SK-N-SH (cell line): ENCODE measurements at regions not wholly inside any gene's neighbourhood (a gene's known extent, or its start where the extent isn't known, plus 50 kb on each side); places are given as distances from the start of the nearest gene placed in this dataset.
"Not testable (repeated sequence)": the region's sequence is repeated elsewhere in the genome, so short reads cannot be mapped to it uniquely, and the experiment has no call there.

Experiments used
- EP300 ChIP-seq, 2 experiments: IDR thresholded peaks; 2 replicates each; pipeline versions ENCODE4 v1.4.0 to v1.6.1; 2012; ENCODE audit warnings: borderline replicate concordance in 1 of 2, low read depth in 1 of 2, low read length in 1 of 2
- EZH2phosphoT487 ChIP-seq: fragments of 200-600 bp; sonication (generic); IDR thresholded peaks from 2 replicates; pipeline ENCODE4 v1.6.1; 2017; ENCODE audit warnings: low read depth, mixed run types, mild to moderate bottlenecking, antibody characterized with exemption, moderate library complexity, borderline replicate concordance
- GATA2 ChIP-seq: sonication (generic); formaldehyde crosslinking; IDR thresholded peaks from 2 replicates; pipeline ENCODE4 v1.5.0; 2020; ENCODE audit warnings: mild to moderate bottlenecking, missing genetic modification reagents
- NFIC ChIP-seq: IDR thresholded peaks from 2 replicates; pipeline ENCODE4 v1.4.0; 2012; ENCODE audit warnings: borderline replicate concordance
- POLR2AphosphoS5 ChIP-seq: IDR thresholded peaks from 2 replicates; pipeline ENCODE4 v1.6.1; 2012; ENCODE audit warnings: low read depth, low read length
- RAD21 ChIP-seq: IDR thresholded peaks from 2 replicates; pipeline ENCODE4 v1.6.1; 2012; ENCODE audit warnings: mild to moderate bottlenecking, low read length
- TAF1 ChIP-seq: IDR thresholded peaks from 2 replicates; pipeline ENCODE4 v1.6.1; 2012; ENCODE audit warnings: low read depth, mild to moderate bottlenecking, low read length, moderate library complexity, borderline replicate concordance
- TF ChIP-seq, protein P1 (sequence below): fragments of 150-350 bp; IDR thresholded peaks from 2 replicates; pipeline ENCODE4 v1.6.1; 2017; ENCODE audit warnings: antibody characterized with exemption, low read length, low read depth, borderline replicate concordance
- TF ChIP-seq, protein P2 (sequence below): fragments of 200-600 bp; sonication (generic); IDR thresholded peaks from 2 replicates; pipeline ENCODE4 v1.6.1; 2017; ENCODE audit warnings: antibody characterized with exemption, mild to moderate bottlenecking, moderate library complexity
- TF ChIP-seq, protein P3 (sequence below): IDR thresholded peaks from 2 replicates; pipeline ENCODE4 v1.6.1; 2012; ENCODE audit warnings: mild to moderate bottlenecking, low read depth, low read length, moderate library complexity
- TF ChIP-seq, protein P4 (sequence below): IDR thresholded peaks from 2 replicates; pipeline ENCODE4 v1.4.0; 2012; ENCODE audit warnings: low read depth, borderline replicate concordance

GRCh38 chr13:100948937-100949336 lies 274.3 kb upstream of the TMTC4 start:
- not testable (repeated sequence) for TF ChIP-seq EP300 (IDR thresholded peaks at IDR 0.05; ENCODE audit: borderline replicate concordance in 1 of 2, low read depth in 1 of 2, low read length in 1 of 2); TAF1; NFIC; GATA2; POLR2AphosphoS5; RAD21; EZH2phosphoT487
- TF ChIP-seq, protein P1, sequence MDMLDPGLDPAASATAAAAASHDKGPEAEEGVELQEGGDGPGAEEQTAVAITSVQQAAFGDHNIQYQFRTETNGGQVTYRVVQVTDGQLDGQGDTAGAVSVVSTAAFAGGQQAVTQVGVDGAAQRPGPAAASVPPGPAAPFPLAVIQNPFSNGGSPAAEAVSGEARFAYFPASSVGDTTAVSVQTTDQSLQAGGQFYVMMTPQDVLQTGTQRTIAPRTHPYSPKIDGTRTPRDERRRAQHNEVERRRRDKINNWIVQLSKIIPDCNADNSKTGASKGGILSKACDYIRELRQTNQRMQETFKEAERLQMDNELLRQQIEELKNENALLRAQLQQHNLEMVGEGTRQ = not testable (repeated sequence)
- TF ChIP-seq, protein P2, sequence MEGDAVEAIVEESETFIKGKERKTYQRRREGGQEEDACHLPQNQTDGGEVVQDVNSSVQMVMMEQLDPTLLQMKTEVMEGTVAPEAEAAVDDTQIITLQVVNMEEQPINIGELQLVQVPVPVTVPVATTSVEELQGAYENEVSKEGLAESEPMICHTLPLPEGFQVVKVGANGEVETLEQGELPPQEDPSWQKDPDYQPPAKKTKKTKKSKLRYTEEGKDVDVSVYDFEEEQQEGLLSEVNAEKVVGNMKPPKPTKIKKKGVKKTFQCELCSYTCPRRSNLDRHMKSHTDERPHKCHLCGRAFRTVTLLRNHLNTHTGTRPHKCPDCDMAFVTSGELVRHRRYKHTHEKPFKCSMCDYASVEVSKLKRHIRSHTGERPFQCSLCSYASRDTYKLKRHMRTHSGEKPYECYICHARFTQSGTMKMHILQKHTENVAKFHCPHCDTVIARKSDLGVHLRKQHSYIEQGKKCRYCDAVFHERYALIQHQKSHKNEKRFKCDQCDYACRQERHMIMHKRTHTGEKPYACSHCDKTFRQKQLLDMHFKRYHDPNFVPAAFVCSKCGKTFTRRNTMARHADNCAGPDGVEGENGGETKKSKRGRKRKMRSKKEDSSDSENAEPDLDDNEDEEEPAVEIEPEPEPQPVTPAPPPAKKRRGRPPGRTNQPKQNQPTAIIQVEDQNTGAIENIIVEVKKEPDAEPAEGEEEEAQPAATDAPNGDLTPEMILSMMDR = not testable (repeated sequence)
- TF ChIP-seq, protein P3, sequence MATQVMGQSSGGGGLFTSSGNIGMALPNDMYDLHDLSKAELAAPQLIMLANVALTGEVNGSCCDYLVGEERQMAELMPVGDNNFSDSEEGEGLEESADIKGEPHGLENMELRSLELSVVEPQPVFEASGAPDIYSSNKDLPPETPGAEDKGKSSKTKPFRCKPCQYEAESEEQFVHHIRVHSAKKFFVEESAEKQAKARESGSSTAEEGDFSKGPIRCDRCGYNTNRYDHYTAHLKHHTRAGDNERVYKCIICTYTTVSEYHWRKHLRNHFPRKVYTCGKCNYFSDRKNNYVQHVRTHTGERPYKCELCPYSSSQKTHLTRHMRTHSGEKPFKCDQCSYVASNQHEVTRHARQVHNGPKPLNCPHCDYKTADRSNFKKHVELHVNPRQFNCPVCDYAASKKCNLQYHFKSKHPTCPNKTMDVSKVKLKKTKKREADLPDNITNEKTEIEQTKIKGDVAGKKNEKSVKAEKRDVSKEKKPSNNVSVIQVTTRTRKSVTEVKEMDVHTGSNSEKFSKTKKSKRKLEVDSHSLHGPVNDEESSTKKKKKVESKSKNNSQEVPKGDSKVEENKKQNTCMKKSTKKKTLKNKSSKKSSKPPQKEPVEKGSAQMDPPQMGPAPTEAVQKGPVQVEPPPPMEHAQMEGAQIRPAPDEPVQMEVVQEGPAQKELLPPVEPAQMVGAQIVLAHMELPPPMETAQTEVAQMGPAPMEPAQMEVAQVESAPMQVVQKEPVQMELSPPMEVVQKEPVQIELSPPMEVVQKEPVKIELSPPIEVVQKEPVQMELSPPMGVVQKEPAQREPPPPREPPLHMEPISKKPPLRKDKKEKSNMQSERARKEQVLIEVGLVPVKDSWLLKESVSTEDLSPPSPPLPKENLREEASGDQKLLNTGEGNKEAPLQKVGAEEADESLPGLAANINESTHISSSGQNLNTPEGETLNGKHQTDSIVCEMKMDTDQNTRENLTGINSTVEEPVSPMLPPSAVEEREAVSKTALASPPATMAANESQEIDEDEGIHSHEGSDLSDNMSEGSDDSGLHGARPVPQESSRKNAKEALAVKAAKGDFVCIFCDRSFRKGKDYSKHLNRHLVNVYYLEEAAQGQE = not testable (repeated sequence)
- TF ChIP-seq, protein P4, sequence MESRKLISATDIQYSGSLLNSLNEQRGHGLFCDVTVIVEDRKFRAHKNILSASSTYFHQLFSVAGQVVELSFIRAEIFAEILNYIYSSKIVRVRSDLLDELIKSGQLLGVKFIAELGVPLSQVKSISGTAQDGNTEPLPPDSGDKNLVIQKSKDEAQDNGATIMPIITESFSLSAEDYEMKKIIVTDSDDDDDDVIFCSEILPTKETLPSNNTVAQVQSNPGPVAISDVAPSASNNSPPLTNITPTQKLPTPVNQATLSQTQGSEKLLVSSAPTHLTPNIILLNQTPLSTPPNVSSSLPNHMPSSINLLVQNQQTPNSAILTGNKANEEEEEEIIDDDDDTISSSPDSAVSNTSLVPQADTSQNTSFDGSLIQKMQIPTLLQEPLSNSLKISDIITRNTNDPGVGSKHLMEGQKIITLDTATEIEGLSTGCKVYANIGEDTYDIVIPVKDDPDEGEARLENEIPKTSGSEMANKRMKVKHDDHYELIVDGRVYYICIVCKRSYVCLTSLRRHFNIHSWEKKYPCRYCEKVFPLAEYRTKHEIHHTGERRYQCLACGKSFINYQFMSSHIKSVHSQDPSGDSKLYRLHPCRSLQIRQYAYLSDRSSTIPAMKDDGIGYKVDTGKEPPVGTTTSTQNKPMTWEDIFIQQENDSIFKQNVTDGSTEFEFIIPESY = not testable (repeated sequence)
